Bronchial epithelial cell (primary cell): ENCODE measurements at regions not wholly inside any gene's neighbourhood (a gene's known extent, or its start where the extent isn't known, plus 50 kb on each side); places are given as distances from the start of the nearest gene placed in this dataset.

Experiments used
- DNase-seq: peaks from one replicate; pipeline ENCODE4 v3.0.0-alpha.2; 2010; ENCODE audit warnings: low read depth
- FAIRE-seq: peaks from 2 replicates; lab custom pipeline; 2011; peaks lifted over from hg19 to GRCh38; lab: Jason Lieb, UNC
- H3K27me3 ChIP-seq: 2 replicates; pipeline ENCODE4 v1.5.1; 2011; ENCODE audit warnings: low read length; ENCODE audit not compliant: control insufficient read depth, insufficient read depth
- H3K36me3 ChIP-seq: 2 replicates; pipeline ENCODE4 v1.5.1; 2011; ENCODE audit warnings: low read length; ENCODE audit not compliant: control insufficient read depth, insufficient read depth
- H3K4me3 ChIP-seq: 2 replicates; pipeline ENCODE4 v1.5.1; 2011; ENCODE audit warnings: mild to moderate bottlenecking, low read depth, low read length, control low read depth
- TF ChIP-seq, protein P1 (sequence below): IDR thresholded peaks from 2 replicates; pipeline ENCODE4 v1.5.1; 2011; ENCODE audit warnings: mild to moderate bottlenecking, moderate library complexity, low read length, control low read depth, inconsistent platforms; ENCODE audit not compliant: insufficient read depth, severe bottlenecking

- no peak for DNase-seq
- no peaks in the 10 kb centered on the region for H3K27me3 ChIP-seq
- no peak overlapping the region for H3K4me3 ChIP-seq
- H3K36me3 ChIP-seq: no peaks in the 10 kb centered on the region
- TF ChIP-seq, protein P1, sequence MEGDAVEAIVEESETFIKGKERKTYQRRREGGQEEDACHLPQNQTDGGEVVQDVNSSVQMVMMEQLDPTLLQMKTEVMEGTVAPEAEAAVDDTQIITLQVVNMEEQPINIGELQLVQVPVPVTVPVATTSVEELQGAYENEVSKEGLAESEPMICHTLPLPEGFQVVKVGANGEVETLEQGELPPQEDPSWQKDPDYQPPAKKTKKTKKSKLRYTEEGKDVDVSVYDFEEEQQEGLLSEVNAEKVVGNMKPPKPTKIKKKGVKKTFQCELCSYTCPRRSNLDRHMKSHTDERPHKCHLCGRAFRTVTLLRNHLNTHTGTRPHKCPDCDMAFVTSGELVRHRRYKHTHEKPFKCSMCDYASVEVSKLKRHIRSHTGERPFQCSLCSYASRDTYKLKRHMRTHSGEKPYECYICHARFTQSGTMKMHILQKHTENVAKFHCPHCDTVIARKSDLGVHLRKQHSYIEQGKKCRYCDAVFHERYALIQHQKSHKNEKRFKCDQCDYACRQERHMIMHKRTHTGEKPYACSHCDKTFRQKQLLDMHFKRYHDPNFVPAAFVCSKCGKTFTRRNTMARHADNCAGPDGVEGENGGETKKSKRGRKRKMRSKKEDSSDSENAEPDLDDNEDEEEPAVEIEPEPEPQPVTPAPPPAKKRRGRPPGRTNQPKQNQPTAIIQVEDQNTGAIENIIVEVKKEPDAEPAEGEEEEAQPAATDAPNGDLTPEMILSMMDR: no peak
- FAIRE-seq: no peak
Measured at GRCh38 chr1:83779565-83779964, 219.4 kb downstream of the TTLL7 start.

DNA sequence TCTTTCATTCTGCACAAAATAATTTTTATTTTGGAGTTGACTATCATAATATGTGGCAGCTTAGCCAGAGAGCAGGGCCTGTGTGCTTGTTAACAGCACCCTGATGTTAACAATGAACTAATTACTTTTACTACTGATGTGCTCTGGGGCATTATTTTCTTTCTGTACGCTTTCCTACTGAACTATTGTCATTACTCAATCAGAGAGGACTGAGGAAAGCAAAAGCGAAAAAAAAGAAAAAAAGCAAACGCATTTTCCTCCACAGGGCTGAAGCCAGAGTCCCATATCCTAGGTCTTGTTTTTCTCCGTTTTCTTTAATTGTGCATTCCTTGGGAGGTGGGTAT lies 221.2 kb downstream of the TTLL7 start:
- H3K36me3 ChIP-seq: no peaks in the 10 kb centered on the region
- TF ChIP-seq, protein P1: no peak
- no peak overlapping the region for H3K4me3 ChIP-seq
- FAIRE-seq (no peak), DNase-seq (no peak)
- no peaks in the 10 kb centered on the region for H3K27me3 ChIP-seq

DNA sequence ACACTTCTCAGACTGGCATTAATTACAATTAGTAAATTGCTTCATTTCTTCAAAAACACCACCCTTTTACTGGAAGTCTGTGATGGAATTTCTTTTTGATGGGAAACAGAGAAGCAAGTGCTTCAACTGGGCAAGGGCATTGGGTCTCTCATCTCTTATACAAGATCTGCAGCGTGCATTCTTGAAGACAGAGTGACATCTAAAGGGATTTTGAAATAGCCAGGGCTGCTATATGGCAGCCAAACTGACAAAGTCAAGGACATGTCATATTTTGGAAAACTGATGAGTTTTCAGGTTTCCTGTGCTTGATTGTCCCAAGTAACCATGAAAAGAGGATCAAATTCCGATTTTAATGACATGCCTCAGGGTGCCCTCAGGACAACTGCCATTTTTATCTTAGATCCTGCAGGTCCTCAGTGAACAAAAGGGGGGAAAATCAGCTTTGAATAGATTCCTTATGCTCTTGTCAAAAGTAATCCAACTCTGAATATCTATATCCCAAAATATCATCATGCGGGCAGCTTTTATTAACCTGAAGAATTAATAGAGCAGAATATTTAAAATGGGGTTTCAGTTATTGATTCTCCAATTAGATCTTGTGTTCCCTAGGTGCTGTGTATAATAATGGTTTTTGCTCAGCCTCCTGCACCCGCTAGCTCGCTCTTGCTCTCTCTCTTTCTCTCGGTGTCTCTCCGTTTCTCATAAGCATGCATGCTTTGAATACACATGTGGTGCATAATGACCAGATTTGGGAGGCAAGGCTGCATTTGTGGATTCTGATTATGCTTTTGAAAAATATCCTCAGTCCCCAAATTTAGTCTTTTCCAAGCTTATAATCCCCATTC lies 221.8 kb downstream of the TTLL7 start:
- Histone ChIP-seq H3K27me3 (no peaks in the 10 kb centered on the region), H3K4me3 (no peak overlapping the region), H3K36me3 (no peaks in the 10 kb centered on the region)
- DNase-seq: no peak
- FAIRE-seq: no peak
- TF ChIP-seq, protein P1: no peak

DNA sequence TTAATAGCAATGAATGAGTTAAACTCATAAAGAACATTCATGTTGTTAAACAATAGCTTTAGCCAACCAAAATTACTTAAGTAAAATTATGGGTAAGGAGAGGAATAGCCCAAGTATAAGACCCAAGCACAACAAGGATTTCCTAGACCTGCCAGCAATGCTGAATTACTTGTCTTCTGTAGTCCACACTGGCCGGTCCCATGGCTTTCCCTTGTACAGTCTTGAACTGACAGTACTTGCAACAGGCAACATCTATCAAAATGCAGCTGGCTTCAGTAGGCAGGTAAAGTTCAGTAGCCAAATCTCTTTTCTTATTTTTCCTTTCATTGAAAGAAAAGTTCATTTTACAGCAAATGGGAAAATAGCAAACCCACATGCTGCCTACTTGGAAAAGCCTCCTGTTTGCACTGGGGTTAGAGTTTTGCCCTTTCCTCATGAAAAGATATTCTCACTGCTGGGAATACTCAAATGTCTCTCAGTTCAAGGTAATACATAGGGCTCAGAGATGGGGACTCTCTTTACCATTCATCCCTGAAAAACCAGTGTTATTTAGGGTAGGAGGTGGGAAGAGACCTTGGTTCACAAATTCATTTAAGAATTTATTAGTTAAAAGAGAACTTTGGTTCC lies 222.8 kb downstream of the TTLL7 start:
- Histone ChIP-seq H3K4me3 (no peak overlapping the region), H3K27me3 (no peaks in the 10 kb centered on the region), H3K36me3 (no peaks in the 10 kb centered on the region)
- DNase-seq (no peak), FAIRE-seq (no peak)
- TF ChIP-seq, protein P1: no peak

GRCh38 chr1:83773059-83773458 lies 225.9 kb downstream of the TTLL7 start:
- DNase-seq: no peak
- H3K36me3 ChIP-seq: no peaks in the 10 kb centered on the region
- TF ChIP-seq, protein P1: no peak
- no peaks in the 10 kb centered on the region for H3K27me3 ChIP-seq
- no peak overlapping the region for H3K4me3 ChIP-seq
- FAIRE-seq: no peak
